DOHH2 (cell line): ENCODE measurements at regions not wholly inside any gene's neighbourhood (a gene's known extent, or its start where the extent isn't known, plus 50 kb on each side); places are given as distances from the start of the nearest gene placed in this dataset.

Source experiments
- H3F3A ChIP-seq: fragments of 200-600 bp; sonication (generic), shearing (Covaris generic); 2 replicates; pipeline ENCODE4 v1.6.0; 2016; ENCODE audit warnings: antibody characterized with exemption, mild to moderate bottlenecking; ENCODE audit not compliant: control insufficient read depth, insufficient read depth
- H3K27ac ChIP-seq: fragments of 200-600 bp; sonication (generic); 2 replicates; pipeline ENCODE4 v1.5.1; 2014; ENCODE audit warnings: low read depth, mild to moderate bottlenecking, low read length, moderate library complexity
- H3K27me3 ChIP-seq: fragments of 200-600 bp; sonication (generic); 2 replicates; pipeline ENCODE4 v1.6.1; 2014; ENCODE audit warnings: mild to moderate bottlenecking, low read length, mixed read lengths; ENCODE audit not compliant: control insufficient read depth
- H3K36me3 ChIP-seq: fragments of 200-600 bp; sonication (generic); 2 replicates; pipeline ENCODE4 v1.6.1; 2014; ENCODE audit warnings: mild to moderate bottlenecking, low read length, moderate library complexity, mixed read lengths; ENCODE audit not compliant: control insufficient read depth
- H3K4me1 ChIP-seq: fragments of 200-600 bp; sonication (generic); 2 replicates; pipeline ENCODE4 v1.6.1; 2014; ENCODE audit warnings: mild to moderate bottlenecking, low read length, mixed read lengths; ENCODE audit not compliant: control insufficient read depth
- H3K4me2 ChIP-seq: fragments of 200-600 bp; sonication (generic); 2 replicates; pipeline ENCODE4 v1.6.0; 2014; ENCODE audit warnings: mild to moderate bottlenecking, low read length, moderate library complexity
- H3K4me3 ChIP-seq: fragments of 200-600 bp; sonication (generic); 2 replicates; pipeline ENCODE4 v1.5.1; 2014; ENCODE audit warnings: mild to moderate bottlenecking, low read length, mixed read lengths
- H3K79me2 ChIP-seq: fragments of 200-600 bp; sonication (generic); 2 replicates; pipeline ENCODE4 v1.6.1; 2014; ENCODE audit warnings: mild to moderate bottlenecking, low read length, mixed read lengths; ENCODE audit not compliant: control insufficient read depth
- H3K9me2 ChIP-seq: fragments of 200-600 bp; sonication (generic); replicated peaks from 2 replicates; pipeline ENCODE4 v1.6.1; 2014; ENCODE audit warnings: mild to moderate bottlenecking, low read length, mixed read lengths; ENCODE audit not compliant: control insufficient read depth
- H3K9me3 ChIP-seq: fragments of 200-600 bp; sonication (generic); 2 replicates; pipeline ENCODE4 v1.6.1; 2014; ENCODE audit warnings: antibody characterized with exemption, low read length, mixed read lengths; ENCODE audit not compliant: control insufficient read depth, insufficient read depth
- H4K20me1 ChIP-seq: fragments of 200-600 bp; sonication (generic); 2 replicates; pipeline ENCODE4 v1.6.0; 2014; ENCODE audit warnings: low read depth, mild to moderate bottlenecking, antibody characterized with exemption, low read length, moderate library complexity; ENCODE audit not compliant: control insufficient read depth, insufficient read depth
- EZH2phosphoT487 ChIP-seq: fragments of 200-600 bp; sonication (generic); IDR thresholded peaks from 2 replicates; pipeline ENCODE4 v1.6.1; 2017; ENCODE audit warnings: borderline replicate concordance, mild to moderate bottlenecking, antibody characterized with exemption, low read length, moderate library complexity, mixed read lengths
- TF ChIP-seq, protein P1 (sequence below): fragments of 200-600 bp; sonication (generic); IDR thresholded peaks from one replicate; pipeline ENCODE4 v1.5.1; 2014; ENCODE audit warnings: antibody characterized with exemption, mild to moderate bottlenecking, low read depth, low read length; ENCODE audit not compliant: poor library complexity, severe bottlenecking

DNA sequence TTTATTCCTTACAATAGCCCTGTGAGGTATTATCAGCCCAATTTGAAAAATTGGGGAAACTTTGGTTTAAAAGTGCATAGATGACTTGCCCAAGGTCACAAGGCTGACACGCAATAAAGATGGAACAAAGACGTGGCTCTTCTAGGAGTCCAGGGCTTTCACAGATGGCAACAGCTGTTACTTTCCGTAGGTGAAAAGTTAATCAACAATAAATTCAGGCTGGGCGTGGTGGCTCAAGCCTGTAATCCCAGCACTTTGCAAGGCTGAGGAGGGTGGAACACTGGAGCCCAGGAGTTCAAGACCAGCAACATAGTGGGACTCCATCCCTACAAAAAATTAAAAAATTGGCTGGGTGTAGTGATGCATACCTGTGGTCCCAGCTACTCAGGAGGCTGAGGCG, 87.8 kb upstream of the ATF3 start:
- no peak overlapping the region for H3K27ac ChIP-seq
- no peaks in the 10 kb centered on the region for H3K4me1 ChIP-seq
- H3K36me3 ChIP-seq: no peaks in the 10 kb centered on the region
- H3K4me2 ChIP-seq: no peak overlapping the region
- H3K27me3 ChIP-seq: peaks cover 3% of the 10 kb centered on the region
- H3K79me2 ChIP-seq: no peaks in the 10 kb centered on the region
- H4K20me1 ChIP-seq: no peaks in the 10 kb centered on the region
- no peaks in the 10 kb centered on the region for H3K9me3 ChIP-seq
- no peaks in the 10 kb centered on the region for H3F3A ChIP-seq
- H3K9me2 ChIP-seq: no peaks in the 10 kb centered on the region
- TF ChIP-seq, protein P1, sequence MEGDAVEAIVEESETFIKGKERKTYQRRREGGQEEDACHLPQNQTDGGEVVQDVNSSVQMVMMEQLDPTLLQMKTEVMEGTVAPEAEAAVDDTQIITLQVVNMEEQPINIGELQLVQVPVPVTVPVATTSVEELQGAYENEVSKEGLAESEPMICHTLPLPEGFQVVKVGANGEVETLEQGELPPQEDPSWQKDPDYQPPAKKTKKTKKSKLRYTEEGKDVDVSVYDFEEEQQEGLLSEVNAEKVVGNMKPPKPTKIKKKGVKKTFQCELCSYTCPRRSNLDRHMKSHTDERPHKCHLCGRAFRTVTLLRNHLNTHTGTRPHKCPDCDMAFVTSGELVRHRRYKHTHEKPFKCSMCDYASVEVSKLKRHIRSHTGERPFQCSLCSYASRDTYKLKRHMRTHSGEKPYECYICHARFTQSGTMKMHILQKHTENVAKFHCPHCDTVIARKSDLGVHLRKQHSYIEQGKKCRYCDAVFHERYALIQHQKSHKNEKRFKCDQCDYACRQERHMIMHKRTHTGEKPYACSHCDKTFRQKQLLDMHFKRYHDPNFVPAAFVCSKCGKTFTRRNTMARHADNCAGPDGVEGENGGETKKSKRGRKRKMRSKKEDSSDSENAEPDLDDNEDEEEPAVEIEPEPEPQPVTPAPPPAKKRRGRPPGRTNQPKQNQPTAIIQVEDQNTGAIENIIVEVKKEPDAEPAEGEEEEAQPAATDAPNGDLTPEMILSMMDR: no peak
- no peak for TF ChIP-seq EZH2phosphoT487
- H3K4me3 ChIP-seq: no peak overlapping the region

DNA sequence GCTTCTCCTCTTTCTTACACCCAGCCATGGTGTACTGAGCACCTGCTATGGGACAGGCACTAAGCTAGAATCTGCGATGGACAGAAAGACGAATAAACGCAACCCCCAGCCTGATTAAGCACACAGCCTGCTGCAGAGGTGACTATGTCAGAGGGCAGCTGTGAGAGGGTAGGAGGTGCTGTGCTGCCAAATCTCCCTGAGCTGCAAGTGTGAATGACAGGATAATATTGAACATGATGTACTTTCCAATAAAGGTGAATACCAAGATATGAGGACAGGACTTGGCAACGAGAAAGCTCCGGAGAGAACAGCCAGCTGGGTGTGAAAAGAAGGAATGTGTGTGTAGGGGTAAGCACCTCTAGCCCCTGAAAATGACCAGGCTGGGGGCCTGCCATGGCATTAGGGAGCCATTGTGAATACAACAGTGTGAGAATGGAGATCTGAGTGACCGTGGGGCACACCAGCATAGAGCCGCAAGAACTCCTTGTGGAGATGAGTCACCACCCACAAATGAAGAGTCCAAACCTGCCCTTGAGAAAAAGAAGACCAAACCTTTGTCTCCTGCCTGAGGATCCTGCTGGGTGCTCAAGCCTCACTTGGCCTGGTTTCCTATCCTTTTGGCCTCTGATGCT, 83.0 kb upstream of the ATF3 start:
- Histone ChIP-seq H3K27ac (no peak overlapping the region), H3K27me3 (peaks cover 13% of the 10 kb centered on the region), H3F3A (no peaks in the 10 kb centered on the region), H4K20me1 (no peaks in the 10 kb centered on the region), H3K9me3 (no peaks in the 10 kb centered on the region), H3K4me1 (no peaks in the 10 kb centered on the region), H3K9me2 (no peaks in the 10 kb centered on the region), H3K4me2 (no peak overlapping the region), H3K4me3 (no peak overlapping the region), H3K36me3 (no peaks in the 10 kb centered on the region), H3K79me2 (no peaks in the 10 kb centered on the region)
- TF ChIP-seq EZH2phosphoT487: no peak
- TF ChIP-seq, protein P1: no peak

DNA sequence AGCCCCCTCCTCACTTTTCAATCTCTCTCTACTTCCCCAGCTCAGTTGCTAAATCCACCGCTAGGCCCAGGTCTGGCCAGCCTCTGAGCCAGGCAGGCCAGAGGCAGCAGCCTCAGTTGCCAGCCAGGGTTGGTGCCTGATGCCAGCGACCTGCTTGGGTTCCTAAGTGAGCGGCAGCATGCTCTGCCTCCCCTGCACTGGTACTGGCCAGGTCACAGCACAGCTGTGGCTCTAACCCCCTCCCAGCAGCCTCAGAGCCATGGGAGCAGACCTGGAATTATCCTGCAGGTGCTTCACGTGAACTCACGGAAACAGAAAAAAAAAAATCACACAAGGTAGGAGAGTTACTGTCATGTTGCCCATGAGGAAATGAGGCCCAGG, 82.5 kb upstream of the ATF3 start:
- Histone ChIP-seq H3K79me2 (no peaks in the 10 kb centered on the region), H3K27me3 (peaks cover 13% of the 10 kb centered on the region), H3F3A (no peaks in the 10 kb centered on the region), H3K4me3 (no peak overlapping the region), H3K4me1 (no peaks in the 10 kb centered on the region), H3K36me3 (no peaks in the 10 kb centered on the region), H3K27ac (no peak overlapping the region), H3K9me3 (no peaks in the 10 kb centered on the region), H3K9me2 (no peaks in the 10 kb centered on the region), H3K4me2 (no peak overlapping the region), H4K20me1 (no peaks in the 10 kb centered on the region)
- TF ChIP-seq EZH2phosphoT487: no peak
- TF ChIP-seq, protein P1: no peak
